ENCODE measurements at regions not wholly inside any gene's neighbourhood (a gene's known extent, or its start where the extent isn't known, plus 50 kb on each side); places are given as distances from the start of the nearest gene placed in this dataset.

DNA sequence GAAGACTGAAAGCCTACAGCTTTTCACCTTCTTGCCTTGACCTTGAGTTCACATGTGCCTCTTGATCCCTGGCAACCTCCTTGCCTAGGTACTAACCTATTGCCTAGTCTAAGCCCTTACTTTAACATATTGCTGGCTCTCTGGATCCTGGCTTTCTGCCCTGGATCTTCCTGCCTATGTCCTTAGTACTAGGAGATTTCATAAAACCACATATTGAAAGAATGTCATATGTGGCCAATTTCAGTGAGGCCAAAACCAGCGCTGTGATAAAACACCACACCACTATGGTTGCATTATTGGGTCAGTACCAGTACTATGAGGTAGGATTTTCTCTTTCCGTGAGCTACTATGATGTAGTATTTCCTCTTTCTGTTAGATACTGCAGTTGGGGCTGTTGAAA, 80.4 kb downstream of the CT47B1 start:
- CTCF ChIA-PET = no interaction called here
- ATAC-seq = no peak
- Histone ChIP-seq H3K9me3 (ENCODE audit: control insufficient read depth in 1 of 2, insufficient read depth in 1 of 2, low read depth in 1 of 2, low read length in 2 of 2) (no peaks in the 10 kb centered on the region), H3K27ac (ENCODE audit: low read depth, low read length) (no peak overlapping the region), H2AFZ (ENCODE audit: low read depth, low read length, poor library complexity, severe bottlenecking) (no peak overlapping the region), H4K20me1 (ENCODE audit: insufficient read depth) (no peaks in the 10 kb centered on the region), H3K9me2 (ENCODE audit: insufficient read depth) (no peaks in the 10 kb centered on the region), H3K4me3 (replicated peaks in 1 of 2; ENCODE audit: low read depth in 1 of 2, low read length in 2 of 2) (no peak overlapping the region), H3K79me2 (ENCODE audit: insufficient read depth, low read length) (no peaks in the 10 kb centered on the region), H3K36me3 (ENCODE audit: control insufficient read depth in 1 of 2, insufficient read depth in 2 of 2, low read length in 2 of 2) (no peaks in the 10 kb centered on the region), H3K9ac (ENCODE audit: low read length) (no peak overlapping the region), H3K27me3 (ENCODE audit: insufficient read depth, low read length) (no peaks in the 10 kb centered on the region), H3K4me1 (ENCODE audit: control insufficient read depth in 1 of 2, insufficient read depth in 2 of 2, low read length in 2 of 2) (peaks cover 0 to 5% of the 10 kb centered on the region in 2 experiments; a peak in 2 of 4 replicates), H3K4me2 (ENCODE audit: low read length) (no peak overlapping the region)
- intact Hi-C loops (cut with micrococcal nuclease) = loop anchor here (10.0 kb wide), 1 partner anchor 510 kb away; no protein-coding TSS in a partner anchor
- POLR2A ChIA-PET = no interaction called here
- TF ChIP-seq SIN3A (IDR thresholded peaks at IDR 0.05; ENCODE audit: low read depth) (no peak), EGR1 (IDR thresholded peaks at IDR 0.05; ENCODE audit: low read depth) (no peak), ZNF274 (IDR thresholded peaks at IDR 0.05; ENCODE audit: low read depth, low read length) (no peak), ELF1 (IDR thresholded peaks at IDR 0.05; ENCODE audit: borderline replicate concordance, low read depth) (no peak), FOSL1 (IDR thresholded peaks at IDR 0.05; ENCODE audit: low read depth) (no peak), POLR2AphosphoS5 (IDR thresholded peaks at IDR 0.05; ENCODE audit: low read depth, low read length) (no peak), SP1 (IDR thresholded peaks at IDR 0.05; ENCODE audit: low read depth) (no peak), EZH2 (IDR thresholded peaks at IDR 0.05) (no peak), JUND (IDR thresholded peaks at IDR 0.05) (no peak)
- TF ChIP-seq, protein P1, sequence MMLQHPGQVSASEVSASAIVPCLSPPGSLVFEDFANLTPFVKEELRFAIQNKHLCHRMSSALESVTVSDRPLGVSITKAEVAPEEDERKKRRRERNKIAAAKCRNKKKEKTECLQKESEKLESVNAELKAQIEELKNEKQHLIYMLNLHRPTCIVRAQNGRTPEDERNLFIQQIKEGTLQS (IDR thresholded peaks at IDR 0.05) = no peak
- RAD21 ChIA-PET (ENCODE audit: low non-redundant PET in 1 of 2, low total read pairs in 2 of 2, uncharacterized antibody in 2 of 2, unreplicated experiment in 2 of 2) = no interaction called here
- no peak for DNase-seq (ENCODE audit: low read depth, low spot score)
- BruUV-seq (replicated peaks) = no TSS peak

DNA sequence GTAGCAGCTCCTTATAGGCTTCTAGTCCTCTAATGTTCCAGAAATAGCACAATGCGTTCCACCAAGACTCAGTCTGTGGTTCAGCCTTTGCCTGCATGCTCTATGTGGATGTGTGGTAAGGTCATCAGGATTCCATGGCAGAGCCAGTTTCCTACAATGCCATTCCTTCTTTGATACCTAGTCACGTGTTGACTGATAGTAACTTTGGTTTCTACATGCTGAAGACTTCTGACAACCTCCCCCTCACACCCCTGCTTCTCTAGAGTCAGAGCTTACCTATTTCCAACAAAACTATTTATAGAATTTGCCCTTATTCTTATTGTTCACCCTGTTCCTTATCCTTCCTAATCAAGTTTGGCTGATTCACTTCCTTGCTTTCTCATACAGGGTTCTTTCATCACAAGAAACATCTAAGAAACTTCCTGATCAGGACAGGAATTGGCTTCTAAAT, 81.1 kb downstream of the CT47B1 start:
- Histone ChIP-seq H3K79me2 (ENCODE audit: insufficient read depth, low read length) (no peaks in the 10 kb centered on the region), H4K20me1 (ENCODE audit: insufficient read depth) (no peaks in the 10 kb centered on the region), H3K4me2 (ENCODE audit: low read length) (no peak overlapping the region), H3K4me3 (replicated peaks in 1 of 2; ENCODE audit: low read depth in 1 of 2, low read length in 2 of 2) (no peak overlapping the region), H3K27me3 (ENCODE audit: insufficient read depth, low read length) (no peaks in the 10 kb centered on the region), H3K36me3 (ENCODE audit: control insufficient read depth in 1 of 2, insufficient read depth in 2 of 2, low read length in 2 of 2) (no peaks in the 10 kb centered on the region), H3K9me3 (ENCODE audit: control insufficient read depth in 1 of 2, insufficient read depth in 1 of 2, low read depth in 1 of 2, low read length in 2 of 2) (no peaks in the 10 kb centered on the region), H2AFZ (ENCODE audit: low read depth, low read length, poor library complexity, severe bottlenecking) (no peak overlapping the region), H3K9me2 (ENCODE audit: insufficient read depth) (no peaks in the 10 kb centered on the region), H3K27ac (ENCODE audit: low read depth, low read length) (no peak overlapping the region), H3K9ac (ENCODE audit: low read length) (no peak overlapping the region), H3K4me1 (ENCODE audit: control insufficient read depth in 1 of 2, insufficient read depth in 2 of 2, low read length in 2 of 2) (peaks cover 0 to 5% of the 10 kb centered on the region in 2 experiments; a peak in 2 of 4 replicates)
- ChIA-PET CTCF (no interaction called here), POLR2A (no interaction called here), RAD21 (ENCODE audit: low non-redundant PET in 1 of 2, low total read pairs in 2 of 2, uncharacterized antibody in 2 of 2, unreplicated experiment in 2 of 2) (no interaction called here)
- no TSS peak for BruUV-seq (replicated peaks)
- ATAC-seq (no peak), DNase-seq (ENCODE audit: low read depth, low spot score) (no peak)
- TF ChIP-seq YY1 (IDR thresholded peaks at IDR 0.05; ENCODE audit: extremely low read depth, insufficient replicate concordance, low read depth, low read length) (no peak), EZH2phosphoT487 (IDR thresholded peaks at IDR 0.05; ENCODE audit: borderline replicate concordance) (no peak)
- TF ChIP-seq, protein P2, sequence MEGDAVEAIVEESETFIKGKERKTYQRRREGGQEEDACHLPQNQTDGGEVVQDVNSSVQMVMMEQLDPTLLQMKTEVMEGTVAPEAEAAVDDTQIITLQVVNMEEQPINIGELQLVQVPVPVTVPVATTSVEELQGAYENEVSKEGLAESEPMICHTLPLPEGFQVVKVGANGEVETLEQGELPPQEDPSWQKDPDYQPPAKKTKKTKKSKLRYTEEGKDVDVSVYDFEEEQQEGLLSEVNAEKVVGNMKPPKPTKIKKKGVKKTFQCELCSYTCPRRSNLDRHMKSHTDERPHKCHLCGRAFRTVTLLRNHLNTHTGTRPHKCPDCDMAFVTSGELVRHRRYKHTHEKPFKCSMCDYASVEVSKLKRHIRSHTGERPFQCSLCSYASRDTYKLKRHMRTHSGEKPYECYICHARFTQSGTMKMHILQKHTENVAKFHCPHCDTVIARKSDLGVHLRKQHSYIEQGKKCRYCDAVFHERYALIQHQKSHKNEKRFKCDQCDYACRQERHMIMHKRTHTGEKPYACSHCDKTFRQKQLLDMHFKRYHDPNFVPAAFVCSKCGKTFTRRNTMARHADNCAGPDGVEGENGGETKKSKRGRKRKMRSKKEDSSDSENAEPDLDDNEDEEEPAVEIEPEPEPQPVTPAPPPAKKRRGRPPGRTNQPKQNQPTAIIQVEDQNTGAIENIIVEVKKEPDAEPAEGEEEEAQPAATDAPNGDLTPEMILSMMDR (IDR thresholded peaks at IDR 0.05 in 2 of 3, conservative IDR thresholded peaks at IDR 0.05 in 1 of 3; ENCODE audit: borderline replicate concordance in 1 of 3, insufficient read depth in 1 of 3, low read depth in 2 of 3, low read length in 2 of 3) = no peak
- intact Hi-C loops (cut with micrococcal nuclease) = loop anchor here (10.0 kb wide), 1 partner anchor 510 kb away; no protein-coding TSS in a partner anchor

Measured in HCT116 (cell line).